GM23338 (cell line): ENCODE measurements at regions not wholly inside any gene's neighbourhood (a gene's known extent, or its start where the extent isn't known, plus 50 kb on each side); places are given as distances from the start of the nearest gene placed in this dataset.

Experiments
- ATAC-seq: fragments of 200-7000 bp; cut with Tn5 transposase; 3 replicates; pipeline ENCODE4 v1.9.1; 2020
- DNase-seq: peaks from one replicate; pipeline ENCODE4 v3.0.0-alpha.2; 2015; ENCODE audit warnings: low spot score
- H2AFZ ChIP-seq: fragments of 200-600 bp; sonication (generic); 2 replicates; pipeline ENCODE4 v1.8.0; 2016; ENCODE audit warnings: antibody characterized with exemption, mild to moderate bottlenecking, moderate library complexity
- H3F3A ChIP-seq: fragments of 200-600 bp; sonication (generic); replicated peaks from 2 replicates; pipeline ENCODE4 v1.8.0; 2017; ENCODE audit warnings: antibody characterized with exemption, mixed run types, low read depth
- H3K27ac ChIP-seq: fragments of 200-600 bp; sonication (generic); 2 replicates; pipeline ENCODE4 v1.6.1; 2016; ENCODE audit warnings: low read depth
- H3K27me3 ChIP-seq: fragments of 200-600 bp; sonication (generic); 2 replicates; pipeline ENCODE4 v1.8.0; 2016; ENCODE audit warnings: mild to moderate bottlenecking, mixed run types, moderate library complexity; ENCODE audit not compliant: insufficient read depth
- H3K36me3 ChIP-seq: fragments of 200-600 bp; sonication (generic); 2 replicates; pipeline ENCODE4 v1.8.0; 2016; ENCODE audit warnings: mild to moderate bottlenecking; ENCODE audit not compliant: insufficient read depth
- H3K4me1 ChIP-seq: fragments of 200-600 bp; sonication (generic); 2 replicates; pipeline ENCODE4 v1.8.0; 2016; ENCODE audit warnings: mild to moderate bottlenecking, moderate library complexity; ENCODE audit not compliant: insufficient read depth
- H3K4me2 ChIP-seq: fragments of 200-600 bp; sonication (generic); 2 replicates; pipeline ENCODE4 v1.7.1; 2017; ENCODE audit warnings: mixed run types
- H3K4me3 ChIP-seq: fragments of 200-600 bp; sonication (generic); 2 replicates; pipeline ENCODE4 v1.6.1; 2016; ENCODE audit warnings: mixed run types
- H3K79me2 ChIP-seq: fragments of 200-600 bp; sonication (generic); replicated peaks from 2 replicates; pipeline ENCODE4 v1.8.0; 2017; ENCODE audit warnings: mild to moderate bottlenecking; ENCODE audit not compliant: insufficient read depth
- H3K9me2 ChIP-seq: fragments of 200-600 bp; sonication (generic); 2 replicates; pipeline ENCODE4 v1.8.0; 2017; ENCODE audit not compliant: insufficient read depth
- H4K20me1 ChIP-seq: fragments of 200-600 bp; sonication (generic); replicated peaks from 2 replicates; pipeline ENCODE4 v1.8.0; 2017; ENCODE audit warnings: mild to moderate bottlenecking; ENCODE audit not compliant: insufficient read depth
- H3K27ac Mint-ChIP-seq: 2 replicates; pipeline ENCODE4 v1.8.0; 2020; ENCODE audit warnings: inconsistent platforms, mild to moderate bottlenecking, moderate library complexity, mixed read lengths
- H3K27me3 Mint-ChIP-seq: 3 replicates; pipeline ENCODE4 v1.8.0; 2022; ENCODE audit warnings: low read depth, mild to moderate bottlenecking, moderate library complexity, mixed read lengths, inconsistent platforms; ENCODE audit not compliant: insufficient read depth, poor library complexity
- H3K36me3 Mint-ChIP-seq: 3 replicates; pipeline ENCODE4 v1.8.0; 2021; ENCODE audit warnings: low read depth, mild to moderate bottlenecking, inconsistent platforms, moderate library complexity, mixed read lengths
- H3K4me1 Mint-ChIP-seq: 3 replicates; pipeline ENCODE4 v1.8.0; 2020; ENCODE audit warnings: mild to moderate bottlenecking, inconsistent platforms, mixed read lengths
- H3K4me3 Mint-ChIP-seq: 3 replicates; pipeline ENCODE4 v1.8.0; 2021; ENCODE audit warnings: moderate library complexity, mild to moderate bottlenecking, inconsistent platforms, mixed read lengths
- H3K9me3 Mint-ChIP-seq: 3 replicates; pipeline ENCODE4 v1.8.0; 2020; ENCODE audit warnings: moderate library complexity, mild to moderate bottlenecking, inconsistent platforms, mixed read lengths
- CREB1 ChIP-seq: fragments of 250-450 bp; sonication (Bioruptor Pico); IDR thresholded peaks from 2 replicates; pipeline ENCODE4 v1.5.0; 2020; ENCODE audit warnings: low read depth, mild to moderate bottlenecking, moderate library complexity
- EZH2 ChIP-seq: fragments of 200-600 bp; sonication (generic); IDR thresholded peaks from one replicate; pipeline ENCODE4 v1.8.0; 2017; ENCODE audit warnings: antibody characterized with exemption, mild to moderate bottlenecking, low read depth; ENCODE audit not compliant: unreplicated experiment
- EZH2phosphoT487 ChIP-seq: fragments of 200-600 bp; sonication (generic); IDR thresholded peaks from one replicate; pipeline ENCODE4 v1.8.1; 2018; ENCODE audit warnings: antibody characterized with exemption; ENCODE audit not compliant: unreplicated experiment
- JUNB ChIP-seq: IDR thresholded peaks from one replicate; pipeline ENCODE4 v1.6.1; 2016; ENCODE audit warnings: antibody characterized with exemption; ENCODE audit not compliant: unreplicated experiment
- NANOG ChIP-seq: IDR thresholded peaks from 2 replicates; pipeline ENCODE4 v1.6.1; 2016; ENCODE audit warnings: antibody characterized with exemption, borderline replicate concordance
- POLR2AphosphoS5 ChIP-seq: IDR thresholded peaks from 2 replicates; pipeline ENCODE4 v1.6.1; 2016; ENCODE audit warnings: antibody characterized with exemption, low read depth
- STAT1 ChIP-seq: IDR thresholded peaks from one replicate; pipeline ENCODE4 v1.6.1; 2016; ENCODE audit warnings: antibody characterized with exemption; ENCODE audit not compliant: unreplicated experiment
- ZNF114 ChIP-seq: fragments of 250-450 bp; sonication (Bioruptor Pico); IDR thresholded peaks from 2 replicates; pipeline ENCODE4 v1.5.0; 2020; ENCODE audit warnings: mild to moderate bottlenecking, moderate library complexity
- ZNF331 ChIP-seq: fragments of 250-450 bp; sonication (Bioruptor Pico); IDR thresholded peaks from 2 replicates; pipeline ENCODE4 v1.5.0; 2020; ENCODE audit warnings: low read depth, mild to moderate bottlenecking, moderate library complexity
- TF ChIP-seq, protein P1 (sequence below): fragments of 250-450 bp; sonication (Bioruptor Pico); IDR thresholded peaks from 2 replicates; pipeline ENCODE4 v1.5.0; 2020; ENCODE audit warnings: mild to moderate bottlenecking, moderate library complexity
- TF ChIP-seq, protein P2 (sequence below), 2 experiments: fragments of 200-600 bp in 1 of 2; sonication (generic) in 1 of 2; conservative IDR thresholded peaks; 2 replicates each; pipeline versions ENCODE4 v1.5.1 to v1.6.1; 2016 to 2017; ENCODE audit warnings: antibody characterized with exemption in 2 of 2, low read depth in 2 of 2, mild to moderate bottlenecking in 2 of 2, moderate library complexity in 1 of 2
- TF ChIP-seq, protein P3 (sequence below): IDR thresholded peaks from 2 replicates; pipeline ENCODE4 v1.6.1; 2016; ENCODE audit warnings: antibody characterized with exemption
- TF ChIP-seq, protein P4 (sequence below): IDR thresholded peaks from one replicate; pipeline ENCODE4 v1.6.1; 2018; ENCODE audit warnings: antibody characterized with exemption; ENCODE audit not compliant: unreplicated experiment

DNA sequence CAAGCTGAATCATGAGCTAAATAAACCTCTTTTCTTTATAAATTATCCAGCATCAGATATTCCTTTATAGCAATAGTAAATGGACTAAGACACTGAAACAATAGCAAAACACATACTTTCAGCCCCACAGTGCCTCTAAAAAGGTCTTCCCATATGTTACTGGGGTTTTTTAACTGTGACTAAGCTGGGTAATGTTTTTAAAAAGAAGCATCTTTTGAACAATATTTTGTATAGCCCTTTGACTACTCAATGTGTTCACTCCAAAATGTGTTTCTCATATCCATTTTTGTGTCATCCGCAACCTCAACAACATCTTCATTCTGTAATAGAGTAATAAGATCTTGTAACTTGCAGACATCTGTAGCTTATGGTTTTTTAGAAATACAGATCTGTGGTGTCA lies 218.7 kb upstream of the S100G start:
- Histone ChIP-seq H2AFZ (no peak overlapping the region), H3K4me2 (no peak overlapping the region), H3K4me3 (no peak overlapping the region), H3K9me2 (no peaks in the 10 kb centered on the region), H3K27ac (no peak overlapping the region), H4K20me1 (no peaks in the 10 kb centered on the region), H3F3A (no peaks in the 10 kb centered on the region), H3K27me3 (no peaks in the 10 kb centered on the region), H3K4me1 (no peaks in the 10 kb centered on the region), H3K79me2 (no peaks in the 10 kb centered on the region), H3K36me3 (no peaks in the 10 kb centered on the region)
- no peaks in the 10 kb centered on the region for H3K4me1 Mint-ChIP-seq
- H3K27ac Mint-ChIP-seq = no peak overlapping the region
- H3K36me3 Mint-ChIP-seq = peaks cover 2% of the 10 kb centered on the region; the same call in 1 of the 3 replicates
- no peak overlapping the region for H3K4me3 Mint-ChIP-seq
- H3K27me3 Mint-ChIP-seq = no peaks in the 10 kb centered on the region
- TF ChIP-seq EZH2phosphoT487 (no peak), CREB1 (CRISPR knock-in tag) (no peak), POLR2AphosphoS5 (no peak), EZH2 (no peak), JUNB (no peak), ZNF331 (CRISPR knock-in tag) (no peak), ZNF114 (CRISPR knock-in tag) (no peak), NANOG (no peak), STAT1 (no peak)
- TF ChIP-seq, protein P1, sequence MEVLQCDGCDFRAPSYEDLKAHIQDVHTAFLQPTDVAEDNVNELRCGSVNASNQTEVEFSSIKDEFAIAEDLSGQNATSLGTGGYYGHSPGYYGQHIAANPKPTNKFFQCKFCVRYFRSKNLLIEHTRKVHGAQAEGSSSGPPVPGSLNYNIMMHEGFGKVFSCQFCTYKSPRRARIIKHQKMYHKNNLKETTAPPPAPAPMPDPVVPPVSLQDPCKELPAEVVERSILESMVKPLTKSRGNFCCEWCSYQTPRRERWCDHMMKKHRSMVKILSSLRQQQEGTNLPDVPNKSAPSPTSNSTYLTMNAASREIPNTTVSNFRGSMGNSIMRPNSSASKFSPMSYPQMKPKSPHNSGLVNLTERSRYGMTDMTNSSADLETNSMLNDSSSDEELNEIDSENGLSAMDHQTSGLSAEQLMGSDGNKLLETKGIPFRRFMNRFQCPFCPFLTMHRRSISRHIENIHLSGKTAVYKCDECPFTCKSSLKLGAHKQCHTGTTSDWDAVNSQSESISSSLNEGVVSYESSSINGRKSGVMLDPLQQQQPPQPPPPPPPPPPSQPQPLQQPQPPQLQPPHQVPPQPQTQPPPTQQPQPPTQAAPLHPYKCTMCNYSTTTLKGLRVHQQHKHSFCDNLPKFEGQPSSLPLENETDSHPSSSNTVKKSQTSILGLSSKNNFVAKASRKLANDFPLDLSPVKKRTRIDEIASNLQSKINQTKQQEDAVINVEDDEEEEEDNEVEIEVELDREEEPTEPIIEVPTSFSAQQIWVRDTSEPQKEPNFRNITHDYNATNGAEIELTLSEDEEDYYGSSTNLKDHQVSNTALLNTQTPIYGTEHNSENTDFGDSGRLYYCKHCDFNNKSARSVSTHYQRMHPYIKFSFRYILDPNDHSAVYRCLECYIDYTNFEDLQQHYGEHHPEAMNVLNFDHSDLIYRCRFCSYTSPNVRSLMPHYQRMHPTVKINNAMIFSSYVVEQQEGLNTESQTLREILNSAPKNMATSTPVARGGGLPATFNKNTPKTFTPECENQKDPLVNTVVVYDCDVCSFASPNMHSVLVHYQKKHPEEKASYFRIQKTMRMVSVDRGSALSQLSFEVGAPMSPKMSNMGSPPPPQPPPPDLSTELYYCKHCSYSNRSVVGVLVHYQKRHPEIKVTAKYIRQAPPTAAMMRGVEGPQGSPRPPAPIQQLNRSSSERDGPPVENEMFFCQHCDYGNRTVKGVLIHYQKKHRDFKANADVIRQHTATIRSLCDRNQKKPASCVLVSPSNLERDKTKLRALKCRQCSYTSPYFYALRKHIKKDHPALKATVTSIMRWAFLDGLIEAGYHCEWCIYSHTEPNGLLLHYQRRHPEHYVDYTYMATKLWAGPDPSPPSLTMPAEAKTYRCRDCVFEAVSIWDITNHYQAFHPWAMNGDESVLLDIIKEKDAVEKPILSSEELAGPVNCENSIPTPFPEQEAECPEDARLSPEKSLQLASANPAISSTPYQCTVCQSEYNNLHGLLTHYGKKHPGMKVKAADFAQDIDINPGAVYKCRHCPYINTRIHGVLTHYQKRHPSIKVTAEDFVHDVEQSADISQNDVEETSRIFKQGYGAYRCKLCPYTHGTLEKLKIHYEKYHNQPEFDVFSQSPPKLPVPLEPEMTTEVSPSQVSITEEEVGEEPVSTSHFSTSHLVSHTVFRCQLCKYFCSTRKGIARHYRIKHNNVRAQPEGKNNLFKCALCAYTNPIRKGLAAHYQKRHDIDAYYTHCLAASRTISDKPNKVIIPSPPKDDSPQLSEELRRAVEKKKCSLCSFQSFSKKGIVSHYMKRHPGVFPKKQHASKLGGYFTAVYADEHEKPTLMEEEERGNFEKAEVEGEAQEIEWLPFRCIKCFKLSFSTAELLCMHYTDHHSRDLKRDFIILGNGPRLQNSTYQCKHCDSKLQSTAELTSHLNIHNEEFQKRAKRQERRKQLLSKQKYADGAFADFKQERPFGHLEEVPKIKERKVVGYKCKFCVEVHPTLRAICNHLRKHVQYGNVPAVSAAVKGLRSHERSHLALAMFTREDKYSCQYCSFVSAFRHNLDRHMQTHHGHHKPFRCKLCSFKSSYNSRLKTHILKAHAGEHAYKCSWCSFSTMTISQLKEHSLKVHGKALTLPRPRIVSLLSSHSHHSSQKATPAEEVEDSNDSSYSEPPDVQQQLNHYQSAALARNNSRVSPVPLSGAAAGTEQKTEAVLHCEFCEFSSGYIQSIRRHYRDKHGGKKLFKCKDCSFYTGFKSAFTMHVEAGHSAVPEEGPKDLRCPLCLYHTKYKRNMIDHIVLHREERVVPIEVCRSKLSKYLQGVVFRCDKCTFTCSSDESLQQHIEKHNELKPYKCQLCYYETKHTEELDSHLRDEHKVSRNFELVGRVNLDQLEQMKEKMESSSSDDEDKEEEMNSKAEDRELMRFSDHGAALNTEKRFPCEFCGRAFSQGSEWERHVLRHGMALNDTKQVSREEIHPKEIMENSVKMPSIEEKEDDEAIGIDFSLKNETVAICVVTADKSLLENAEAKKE = no peak
- TF ChIP-seq, protein P2, sequence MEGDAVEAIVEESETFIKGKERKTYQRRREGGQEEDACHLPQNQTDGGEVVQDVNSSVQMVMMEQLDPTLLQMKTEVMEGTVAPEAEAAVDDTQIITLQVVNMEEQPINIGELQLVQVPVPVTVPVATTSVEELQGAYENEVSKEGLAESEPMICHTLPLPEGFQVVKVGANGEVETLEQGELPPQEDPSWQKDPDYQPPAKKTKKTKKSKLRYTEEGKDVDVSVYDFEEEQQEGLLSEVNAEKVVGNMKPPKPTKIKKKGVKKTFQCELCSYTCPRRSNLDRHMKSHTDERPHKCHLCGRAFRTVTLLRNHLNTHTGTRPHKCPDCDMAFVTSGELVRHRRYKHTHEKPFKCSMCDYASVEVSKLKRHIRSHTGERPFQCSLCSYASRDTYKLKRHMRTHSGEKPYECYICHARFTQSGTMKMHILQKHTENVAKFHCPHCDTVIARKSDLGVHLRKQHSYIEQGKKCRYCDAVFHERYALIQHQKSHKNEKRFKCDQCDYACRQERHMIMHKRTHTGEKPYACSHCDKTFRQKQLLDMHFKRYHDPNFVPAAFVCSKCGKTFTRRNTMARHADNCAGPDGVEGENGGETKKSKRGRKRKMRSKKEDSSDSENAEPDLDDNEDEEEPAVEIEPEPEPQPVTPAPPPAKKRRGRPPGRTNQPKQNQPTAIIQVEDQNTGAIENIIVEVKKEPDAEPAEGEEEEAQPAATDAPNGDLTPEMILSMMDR (conservative IDR thresholded peaks at IDR 0.05; ENCODE audit: low read depth in 2 of 2) = no peak
- TF ChIP-seq, protein P3, sequence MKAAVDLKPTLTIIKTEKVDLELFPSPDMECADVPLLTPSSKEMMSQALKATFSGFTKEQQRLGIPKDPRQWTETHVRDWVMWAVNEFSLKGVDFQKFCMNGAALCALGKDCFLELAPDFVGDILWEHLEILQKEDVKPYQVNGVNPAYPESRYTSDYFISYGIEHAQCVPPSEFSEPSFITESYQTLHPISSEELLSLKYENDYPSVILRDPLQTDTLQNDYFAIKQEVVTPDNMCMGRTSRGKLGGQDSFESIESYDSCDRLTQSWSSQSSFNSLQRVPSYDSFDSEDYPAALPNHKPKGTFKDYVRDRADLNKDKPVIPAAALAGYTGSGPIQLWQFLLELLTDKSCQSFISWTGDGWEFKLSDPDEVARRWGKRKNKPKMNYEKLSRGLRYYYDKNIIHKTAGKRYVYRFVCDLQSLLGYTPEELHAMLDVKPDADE = no peak
- TF ChIP-seq, protein P4, sequence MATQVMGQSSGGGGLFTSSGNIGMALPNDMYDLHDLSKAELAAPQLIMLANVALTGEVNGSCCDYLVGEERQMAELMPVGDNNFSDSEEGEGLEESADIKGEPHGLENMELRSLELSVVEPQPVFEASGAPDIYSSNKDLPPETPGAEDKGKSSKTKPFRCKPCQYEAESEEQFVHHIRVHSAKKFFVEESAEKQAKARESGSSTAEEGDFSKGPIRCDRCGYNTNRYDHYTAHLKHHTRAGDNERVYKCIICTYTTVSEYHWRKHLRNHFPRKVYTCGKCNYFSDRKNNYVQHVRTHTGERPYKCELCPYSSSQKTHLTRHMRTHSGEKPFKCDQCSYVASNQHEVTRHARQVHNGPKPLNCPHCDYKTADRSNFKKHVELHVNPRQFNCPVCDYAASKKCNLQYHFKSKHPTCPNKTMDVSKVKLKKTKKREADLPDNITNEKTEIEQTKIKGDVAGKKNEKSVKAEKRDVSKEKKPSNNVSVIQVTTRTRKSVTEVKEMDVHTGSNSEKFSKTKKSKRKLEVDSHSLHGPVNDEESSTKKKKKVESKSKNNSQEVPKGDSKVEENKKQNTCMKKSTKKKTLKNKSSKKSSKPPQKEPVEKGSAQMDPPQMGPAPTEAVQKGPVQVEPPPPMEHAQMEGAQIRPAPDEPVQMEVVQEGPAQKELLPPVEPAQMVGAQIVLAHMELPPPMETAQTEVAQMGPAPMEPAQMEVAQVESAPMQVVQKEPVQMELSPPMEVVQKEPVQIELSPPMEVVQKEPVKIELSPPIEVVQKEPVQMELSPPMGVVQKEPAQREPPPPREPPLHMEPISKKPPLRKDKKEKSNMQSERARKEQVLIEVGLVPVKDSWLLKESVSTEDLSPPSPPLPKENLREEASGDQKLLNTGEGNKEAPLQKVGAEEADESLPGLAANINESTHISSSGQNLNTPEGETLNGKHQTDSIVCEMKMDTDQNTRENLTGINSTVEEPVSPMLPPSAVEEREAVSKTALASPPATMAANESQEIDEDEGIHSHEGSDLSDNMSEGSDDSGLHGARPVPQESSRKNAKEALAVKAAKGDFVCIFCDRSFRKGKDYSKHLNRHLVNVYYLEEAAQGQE = no peak
- peaks cover 3% of the 10 kb centered on the region; the same call in 1 of the 3 replicates for H3K9me3 Mint-ChIP-seq
- no peak for DNase-seq
- ATAC-seq = no peak
